LNCaP clone FGC (cell line): ENCODE measurements at regions not wholly inside any gene's neighbourhood (a gene's known extent, or its start where the extent isn't known, plus 50 kb on each side); places are given as distances from the start of the nearest gene placed in this dataset.

Experiments used
- DNase-seq: peaks from one replicate; pipeline ENCODE4 v3.0.0-alpha.2; 2011; ENCODE audit warnings: low read depth
- H3K4me3 ChIP-seq: 2 replicates; pipeline ENCODE4 v1.5.1; 2011; ENCODE audit warnings: mild to moderate bottlenecking, low read depth, low read length, control low read depth
- CTCF ChIP-seq: IDR thresholded peaks from 2 replicates; pipeline ENCODE4 v1.5.1; 2012; ENCODE audit warnings: mild to moderate bottlenecking; ENCODE audit not compliant: control insufficient read depth, insufficient read depth; ENCODE audit errors: extremely low read depth

GRCh38 chr10:123570898-123571515 lies 95.1 kb upstream of the GPR26 start:
- H3K4me3 ChIP-seq = no peak overlapping the region
- no peak for DNase-seq
- no peak for TF ChIP-seq CTCF

GRCh38 chr10:123571978-123572377 lies 94.2 kb upstream of the GPR26 start:
- no peak overlapping the region for H3K4me3 ChIP-seq
- DNase-seq = no peak
- TF ChIP-seq CTCF = no peak

GRCh38 chr10:123573236-123574108 lies 92.7 kb upstream of the GPR26 start:
- DNase-seq = peak; percentile 19
- no peak overlapping the region for H3K4me3 ChIP-seq
- TF ChIP-seq CTCF = peak; percentile 87

- TF ChIP-seq CTCF = no peak
- DNase-seq = no peak
- H3K4me3 ChIP-seq = no peak overlapping the region
These were observed 92.0 kb upstream of the GPR26 start for GRCh38 chr10:123574109-123574698.

- no peak for DNase-seq
- no peak for TF ChIP-seq CTCF
- no peak overlapping the region for H3K4me3 ChIP-seq
These were observed 91.0 kb upstream of the GPR26 start for GRCh38 chr10:123575105-123575504.

GRCh38 chr10:123576706-123577105 lies 89.4 kb upstream of the GPR26 start:
- no peak overlapping the region for H3K4me3 ChIP-seq
- no peak for DNase-seq
- no peak for TF ChIP-seq CTCF
